Mesenchymal stem cell (in vitro differentiated cells and primary cell): ENCODE measurements at regions not wholly inside any gene's neighbourhood (a gene's known extent, or its start where the extent isn't known, plus 50 kb on each side); places are given as distances from the start of the nearest gene placed in this dataset.

Source experiments
- DNase-seq: peaks from one replicate; pipeline ENCODE4 v3.0.0-alpha.2; 2013
- H2AFZ ChIP-seq: one replicate; pipeline ENCODE4 v1.6.1; 2013; ENCODE audit warnings: low read depth, mild to moderate bottlenecking, control low read depth, inconsistent platforms, low read length, moderate library complexity
- H2AK5ac ChIP-seq: 2 replicates; pipeline ENCODE4 v1.6.1; 2013; ENCODE audit warnings: low read length, moderate library complexity, mild to moderate bottlenecking, inconsistent platforms; ENCODE audit not compliant: severe bottlenecking
- H2BK120ac ChIP-seq: one replicate; pipeline ENCODE4 v1.6.1; 2013; ENCODE audit warnings: low read depth, mild to moderate bottlenecking, inconsistent platforms, low read length, moderate library complexity
- H2BK12ac ChIP-seq, 2 experiments: one replicate each; pipeline ENCODE4 v1.6.1; 2013; ENCODE audit warnings: inconsistent platforms in 2 of 2, low read length in 2 of 2, mild to moderate bottlenecking in 2 of 2, moderate library complexity in 2 of 2, control low read depth in 1 of 2
- H2BK15ac ChIP-seq: one replicate; pipeline ENCODE4 v1.6.1; 2013; ENCODE audit warnings: mild to moderate bottlenecking, low read depth, inconsistent platforms; ENCODE audit not compliant: poor library complexity, severe bottlenecking
- H2BK5ac ChIP-seq: 2 replicates; pipeline ENCODE4 v1.6.1; 2013; ENCODE audit warnings: low read depth, mild to moderate bottlenecking, low read length, control low read depth, inconsistent platforms; ENCODE audit not compliant: poor library complexity, severe bottlenecking
- H3K14ac ChIP-seq, 2 experiments: one replicate each; pipeline ENCODE4 v1.6.1; 2013; ENCODE audit warnings: inconsistent platforms in 2 of 2, low read length in 2 of 2, control low read depth in 1 of 2, mild to moderate bottlenecking in 1 of 2, moderate library complexity in 1 of 2
- H3K18ac ChIP-seq, 2 experiments: one replicate each; pipeline ENCODE4 v1.6.1; 2013; ENCODE audit warnings: inconsistent platforms in 2 of 2, low read length in 2 of 2, control low read depth in 1 of 2, low read depth in 1 of 2, mild to moderate bottlenecking in 1 of 2
- H3K23ac ChIP-seq, 2 experiments: one replicate each; pipeline ENCODE4 v1.6.1; 2013; ENCODE audit warnings: inconsistent platforms in 2 of 2, low read length in 2 of 2, mild to moderate bottlenecking in 2 of 2, moderate library complexity in 2 of 2, control low read depth in 1 of 2
- H3K27ac ChIP-seq: 2 replicates; pipeline ENCODE4 v1.5.1; 2013; ENCODE audit warnings: mild to moderate bottlenecking, moderate library complexity, low read length, control low read depth, inconsistent platforms; ENCODE audit not compliant: poor library complexity, severe bottlenecking
- H3K27me3 ChIP-seq, 2 experiments: 2 replicates each; pipeline versions ENCODE4 v1.6.1 to v1.7.0; 2013; ENCODE audit warnings: low read length in 2 of 2, mild to moderate bottlenecking in 2 of 2, moderate library complexity in 2 of 2, control low read depth in 1 of 2, inconsistent platforms in 1 of 2; ENCODE audit not compliant: control insufficient read depth in 1 of 2, insufficient read depth in 1 of 2
- H3K36me3 ChIP-seq, 2 experiments: 2 replicates each; pipeline versions ENCODE4 v1.6.1 to v1.7.0; 2013; ENCODE audit warnings: low read length in 2 of 2, control low read depth in 1 of 2, inconsistent platforms in 1 of 2, low read depth in 1 of 2, mild to moderate bottlenecking in 1 of 2; ENCODE audit not compliant: insufficient read depth in 2 of 2, control insufficient read depth in 1 of 2
- H3K4ac ChIP-seq, 2 experiments: one replicate each; pipeline ENCODE4 v1.6.1; 2013; ENCODE audit warnings: inconsistent platforms in 2 of 2, low read length in 2 of 2, mild to moderate bottlenecking in 2 of 2, moderate library complexity in 2 of 2, control low read depth in 1 of 2, low read depth in 1 of 2
- H3K4me1 ChIP-seq: 2 replicates; pipeline ENCODE4 v1.6.1; 2013; ENCODE audit warnings: low read depth, low read length, control low read depth; ENCODE audit not compliant: control insufficient read depth, insufficient read depth
- H3K4me2 ChIP-seq: 2 replicates; pipeline ENCODE4 v1.6.1; 2013; ENCODE audit warnings: low read length, mild to moderate bottlenecking, inconsistent platforms; ENCODE audit not compliant: poor library complexity, severe bottlenecking
- H3K4me3 ChIP-seq, 2 experiments: 2 replicates each; pipeline versions ENCODE4 v1.5.1 to v1.7.0; 2013; ENCODE audit warnings: low read length in 2 of 2, mild to moderate bottlenecking in 2 of 2, control low read depth in 1 of 2, low read depth in 1 of 2; ENCODE audit not compliant: insufficient read depth in 1 of 2
- H3K79me1 ChIP-seq: replicated peaks from 2 replicates; pipeline ENCODE4 v1.6.1; 2013; ENCODE audit warnings: mild to moderate bottlenecking, control low read depth, low read length, inconsistent platforms; ENCODE audit not compliant: poor library complexity, severe bottlenecking
- H3K9ac ChIP-seq: 2 replicates; pipeline ENCODE4 v1.7.0; 2013; ENCODE audit warnings: mild to moderate bottlenecking, low read length, moderate library complexity
- H3K9me3 ChIP-seq: 2 replicates; pipeline ENCODE4 v1.7.0; 2013; ENCODE audit warnings: mild to moderate bottlenecking, low read length; ENCODE audit not compliant: control insufficient read depth
- H4K8ac ChIP-seq: one replicate; pipeline ENCODE4 v1.6.1; 2013; ENCODE audit warnings: inconsistent platforms, mild to moderate bottlenecking, low read length, moderate library complexity
- H4K91ac ChIP-seq: one replicate; pipeline ENCODE4 v1.6.1; 2013; ENCODE audit warnings: mild to moderate bottlenecking, low read length, inconsistent platforms
- WGBS: methylation state at CpG from one replicate; pipeline ENCODE4 v1.1.7; 2013; ENCODE audit warnings: mixed read lengths; 5-methylcytosine and 5-hydroxymethylcytosine counted together

GRCh38 chr2:5549771-5550170 lies 142.4 kb upstream of the SOX11 start:
- Histone ChIP-seq H3K79me1 (no peaks in the 10 kb centered on the region), H4K91ac (no peak overlapping the region), H2AFZ (no peak overlapping the region), H2AK5ac (peak overlapping the region; percentile 84), H2BK120ac (no peak overlapping the region), H3K9ac (no peak overlapping the region), H3K9me3 (peaks cover 7% of the 10 kb centered on the region), H3K4ac (no peak overlapping the region), H3K27me3 (no peaks in the 10 kb centered on the region), H3K4me3 (no peak overlapping the region), H3K27ac (peak overlapping the region; percentile 57), H3K14ac (no peak overlapping the region), H3K4me1 (peaks cover 4% of the 10 kb centered on the region), H4K8ac (no peak overlapping the region), H3K18ac (no peak overlapping the region), H3K23ac (no peak overlapping the region), H2BK12ac (no peak overlapping the region), H3K36me3 (no peaks in the 10 kb centered on the region), H2BK5ac (peak overlapping the region; percentile 67), H2BK15ac (no peak overlapping the region), H3K4me2 (no peak overlapping the region)
- WGBS, result 50% methylated on average over 2 of the region's 2 CpGs
- no peak for DNase-seq

GRCh38 chr2:5555636-5556035 lies 136.5 kb upstream of the SOX11 start:
- Histone ChIP-seq H3K27ac (no peak overlapping the region), H3K27me3 (no peaks in the 10 kb centered on the region), H3K9me3 (peaks cover 6% of the 10 kb centered on the region), H3K4me1 (no peaks in the 10 kb centered on the region), H2AK5ac (no peak overlapping the region), H3K14ac (no peak overlapping the region), H3K4ac (no peak overlapping the region), H2AFZ (no peak overlapping the region), H3K23ac (no peak overlapping the region), H4K8ac (no peak overlapping the region), H3K18ac (no peak overlapping the region), H2BK12ac (no peak overlapping the region), H3K36me3 (no peaks in the 10 kb centered on the region), H3K79me1 (no peaks in the 10 kb centered on the region), H2BK120ac (no peak overlapping the region), H3K4me3 (no peak overlapping the region), H2BK5ac (no peak overlapping the region), H3K9ac (no peak overlapping the region), H3K4me2 (no peak overlapping the region), H4K91ac (no peak overlapping the region), H2BK15ac (no peak overlapping the region)
- WGBS, result 92% methylated on average over 11 of the region's 11 CpGs
- DNase-seq, result no peak

- Histone ChIP-seq H3K79me1 (no peaks in the 10 kb centered on the region), H3K4me2 (peak overlapping the region; percentile 35), H3K4ac (no peak overlapping the region), H3K27ac (no peak overlapping the region), H2BK5ac (no peak overlapping the region), H2BK15ac (no peak overlapping the region), H3K23ac (no peak overlapping the region), H3K36me3 (no peaks in the 10 kb centered on the region), H4K8ac (no peak overlapping the region), H3K9ac (no peak overlapping the region), H3K18ac (no peak overlapping the region), H3K14ac (no peak overlapping the region), H3K9me3 (peaks cover 1% of the 10 kb centered on the region), H3K4me3 (no peak overlapping the region), H2BK120ac (no peak overlapping the region), H2AK5ac (no peak overlapping the region), H4K91ac (no peak overlapping the region), H3K27me3 (no peaks in the 10 kb centered on the region), H3K4me1 (peaks cover 6% of the 10 kb centered on the region), H2BK12ac (no peak overlapping the region), H2AFZ (no peak overlapping the region)
- peak; percentile 25 for DNase-seq
- 64% methylated on average over 8 of the region's 8 CpGs for WGBS
Observed at GRCh38 chr2:5561006-5561405, 131.2 kb upstream of the SOX11 start.

GRCh38 chr2:5562426-5562825 lies 129.8 kb upstream of the SOX11 start:
- no peak overlapping the region for H3K14ac ChIP-seq
- no peaks in the 10 kb centered on the region for H3K79me1 ChIP-seq
- H3K4me1 ChIP-seq, result peaks cover 6% of the 10 kb centered on the region
- no peak overlapping the region for H4K8ac ChIP-seq
- H3K23ac ChIP-seq, result no peak overlapping the region
- no peaks in the 10 kb centered on the region for H3K27me3 ChIP-seq
- no peaks in the 10 kb centered on the region for H3K9me3 ChIP-seq
- no peak overlapping the region for H2AK5ac ChIP-seq
- no peak for DNase-seq
- no peak overlapping the region for H2BK12ac ChIP-seq
- no peak overlapping the region for H2BK15ac ChIP-seq
- no peak overlapping the region for H3K4me3 ChIP-seq
- H3K4me2 ChIP-seq, result no peak overlapping the region
- H2AFZ ChIP-seq, result no peak overlapping the region
- no peak overlapping the region for H2BK5ac ChIP-seq
- H3K9ac ChIP-seq, result no peak overlapping the region
- no peak overlapping the region for H3K18ac ChIP-seq
- no peak overlapping the region for H3K4ac ChIP-seq
- H4K91ac ChIP-seq, result no peak overlapping the region
- no peaks in the 10 kb centered on the region for H3K36me3 ChIP-seq
- no peak overlapping the region for H2BK120ac ChIP-seq
- H3K27ac ChIP-seq, result no peak overlapping the region
- 87% methylated on average over 12 of the region's 13 CpGs for WGBS
